ENCODE measurements at regions not wholly inside any gene's neighbourhood (a gene's known extent, or its start where the extent isn't known, plus 50 kb on each side); places are given as distances from the start of the nearest gene placed in this dataset.

DNA sequence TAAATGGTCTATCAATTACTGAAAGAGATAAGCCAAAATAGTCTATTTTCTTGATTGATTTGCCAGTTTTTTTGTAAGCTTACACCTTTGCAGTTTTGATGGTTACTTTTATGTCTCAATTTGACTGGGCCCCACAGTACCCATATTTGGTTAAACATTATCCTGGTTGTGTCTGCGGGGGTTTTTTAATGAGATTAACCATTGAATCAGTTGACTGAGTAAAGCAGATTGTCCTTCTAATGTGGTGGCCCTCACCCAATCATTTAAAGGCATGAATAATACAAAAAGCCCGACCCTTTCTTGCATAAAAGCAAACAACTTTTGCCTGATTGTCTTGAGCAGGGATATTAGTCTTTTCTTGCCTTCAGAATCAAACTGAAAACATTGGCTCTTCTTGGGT lies 650.0 kb upstream of the RGS18 start:
- Histone ChIP-seq H2AFZ (ENCODE audit: low read length) (no peak overlapping the region), H3K27me3 (ENCODE audit: control insufficient read depth in 1 of 2, insufficient read depth in 2 of 2, low read length in 2 of 2) (no peaks in the 10 kb centered on the region; a peak in 1 of 5 replicates), H3K36me3 (replicated peaks in 1 of 2; ENCODE audit: control insufficient read depth in 1 of 2, insufficient read depth in 2 of 2, low read length in 2 of 2) (no peaks in the 10 kb centered on the region), H4K20me1 (ENCODE audit: insufficient read depth, low read length) (no peaks in the 10 kb centered on the region), H3K79me2 (ENCODE audit: insufficient read depth, low read length) (no peaks in the 10 kb centered on the region), H3K9me3 (ENCODE audit: low read length) (no peaks in the 10 kb centered on the region), H3K4me3 (replicated peaks in 1 of 3; ENCODE audit: insufficient read depth in 1 of 3, low read depth in 2 of 3, low read length in 3 of 3) (no peak overlapping the region), H3K9ac (ENCODE audit: insufficient read depth, low read depth, low read length) (no peak overlapping the region), H3K4me2 (ENCODE audit: low read depth, low read length) (no peak overlapping the region), H3K27ac (ENCODE audit: extremely low read length, insufficient read depth, low read length) (no peak overlapping the region), H3K4me1 (ENCODE audit: insufficient read depth, low read length) (no peaks in the 10 kb centered on the region)
- CTCF ChIA-PET (ENCODE audit: low intra/inter-chr PET ratio, low total read pairs) = no interaction called here
- POLR2A ChIA-PET = no interaction called here
- in situ Hi-C loops (cut with HindIII; ENCODE audit: extremely low pct_ligation_motif_present, low pct_unique_long_range_greater_than_20kb) (no loop called here), intact Hi-C loops (cut with micrococcal nuclease; ENCODE audit: unreplicated experiment) (no loop called here)
- BruUV-seq (replicated peaks) = no TSS peak
- WGBS (ENCODE audit: low lambda C conversion rate) = 0% methylated on average over 2 of the region's 2 CpGs
- TF ChIP-seq SNAI1 (CRISPR knock-in tag; IDR thresholded peaks at IDR 0.05; ENCODE audit: borderline replicate concordance) (no peak), ZBTB14 (CRISPR knock-in tag; IDR thresholded peaks at IDR 0.05) (no peak), ZUFSP (CRISPR knock-in tag; IDR thresholded peaks at IDR 0.05; ENCODE audit: borderline replicate concordance) (no peak), PRDM15 (CRISPR knock-in tag; IDR thresholded peaks at IDR 0.05) (no peak), MAFK (conservative IDR thresholded peaks at IDR 0.05 in 1 of 2, IDR thresholded peaks at IDR 0.05 in 1 of 2; ENCODE audit: low read length in 2 of 2) (no peak), TCF7 (IDR thresholded peaks at IDR 0.05; ENCODE audit: low read depth) (no peak), PRPF4 (IDR thresholded peaks at IDR 0.05; ENCODE audit: low read depth, low read length, poor library complexity, severe bottlenecking) (no peak), NFIC (IDR thresholded peaks at IDR 0.05; ENCODE audit: low read length) (no peak), ZBTB46 (CRISPR knock-in tag; IDR thresholded peaks at IDR 0.05; ENCODE audit: borderline replicate concordance) (no peak), DR1 (CRISPR knock-in tag; IDR thresholded peaks at IDR 0.05) (no peak), ZNF383 (CRISPR knock-in tag; IDR thresholded peaks at IDR 0.05; ENCODE audit: borderline replicate concordance) (no peak), ZNF557 (CRISPR knock-in tag; IDR thresholded peaks at IDR 0.05) (no peak), POGZ (CRISPR knock-in tag; IDR thresholded peaks at IDR 0.05) (no peak), ZNF841 (CRISPR knock-in tag; IDR thresholded peaks at IDR 0.05; ENCODE audit: borderline replicate concordance) (no peak), ZNF562 (CRISPR knock-in tag; IDR thresholded peaks at IDR 0.05; ENCODE audit: borderline replicate concordance) (no peak)
- TF ChIP-seq, protein P1, sequence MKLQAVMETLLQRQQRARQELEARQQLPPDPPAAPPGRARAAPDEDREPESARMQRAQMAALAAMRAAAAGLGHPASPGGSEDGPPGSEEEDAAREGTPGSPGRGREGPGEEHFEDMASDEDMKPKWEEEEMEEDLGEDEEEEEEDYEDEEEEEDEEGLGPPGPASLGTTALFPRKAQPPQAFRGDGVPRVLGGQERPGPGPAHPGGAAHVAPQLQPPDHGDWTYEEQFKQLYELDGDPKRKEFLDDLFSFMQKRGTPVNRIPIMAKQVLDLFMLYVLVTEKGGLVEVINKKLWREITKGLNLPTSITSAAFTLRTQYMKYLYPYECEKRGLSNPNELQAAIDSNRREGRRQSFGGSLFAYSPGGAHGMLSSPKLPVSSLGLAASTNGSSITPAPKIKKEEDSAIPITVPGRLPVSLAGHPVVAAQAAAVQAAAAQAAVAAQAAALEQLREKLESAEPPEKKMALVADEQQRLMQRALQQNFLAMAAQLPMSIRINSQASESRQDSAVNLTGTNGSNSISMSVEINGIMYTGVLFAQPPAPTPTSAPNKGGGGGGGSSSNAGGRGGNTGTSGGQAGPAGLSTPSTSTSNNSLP (IDR thresholded peaks at IDR 0.05; ENCODE audit: low read depth, low read length) = no peak
- DNase-seq (ENCODE audit: low spot score) (no peak), ATAC-seq (no peak), FAIRE-seq (no peak)

Data from HepG2 (cell line).